Left lobe of liver (tissue), 2 donors: ENCODE measurements at regions not wholly inside any gene's neighbourhood (a gene's known extent, or its start where the extent isn't known, plus 50 kb on each side); places are given as distances from the start of the nearest gene placed in this dataset.

Experiments used
- ATAC-seq: fragments of 200-7000 bp; cut with Tn5 transposase; one replicate; pipeline ENCODE4 v1.9.1; 2020; ENCODE audit warnings: mild to moderate bottlenecking, moderate library complexity
- DNase-seq: peaks from one replicate; pipeline ENCODE4 v3.0.0-alpha.2; 2020; ENCODE audit warnings: low spot score
- donor health status: DM: no; HTN: no; CAD: no; lungs with moderate emphysema.
- donor health status: DM: no; HTN: yes; CAD: no.

DNA sequence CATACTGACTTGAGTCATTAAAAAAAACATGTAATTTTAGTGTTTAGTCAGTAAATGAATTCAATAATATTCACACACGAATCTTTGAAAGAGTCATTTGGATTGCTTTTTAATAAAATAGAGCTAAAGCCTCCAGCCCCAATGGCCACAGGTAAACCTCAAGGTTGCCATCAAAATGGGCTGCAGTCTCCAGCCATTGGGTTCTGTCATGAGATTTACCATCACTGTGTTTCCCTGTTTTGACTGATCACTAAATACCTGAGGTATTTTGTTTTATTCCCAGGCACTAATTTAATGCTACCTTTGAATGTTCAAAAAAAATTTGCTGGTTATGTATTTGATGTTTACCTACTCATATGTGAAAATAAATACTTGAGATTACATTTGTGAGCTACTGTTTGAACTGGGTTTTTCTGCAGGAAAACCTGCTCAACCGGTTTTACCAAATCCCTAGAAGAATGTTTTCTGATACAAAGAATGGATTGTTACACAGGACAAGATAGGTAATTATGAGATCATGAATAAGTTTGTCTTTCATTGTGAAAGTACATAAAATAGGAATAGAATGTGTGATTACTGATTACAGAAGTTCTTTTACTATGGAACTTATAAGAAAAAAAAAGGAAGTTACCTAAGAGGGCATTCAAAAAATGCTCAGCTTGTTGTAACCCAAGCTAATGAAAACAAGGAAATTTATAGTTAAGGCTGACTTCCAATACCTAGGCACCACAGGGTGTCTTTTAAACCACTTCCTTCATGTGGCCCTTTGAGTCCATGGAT is 391.3 kb downstream of the EFNB2 start:
- no peak for DNase-seq
- no peak for ATAC-seq

DNA sequence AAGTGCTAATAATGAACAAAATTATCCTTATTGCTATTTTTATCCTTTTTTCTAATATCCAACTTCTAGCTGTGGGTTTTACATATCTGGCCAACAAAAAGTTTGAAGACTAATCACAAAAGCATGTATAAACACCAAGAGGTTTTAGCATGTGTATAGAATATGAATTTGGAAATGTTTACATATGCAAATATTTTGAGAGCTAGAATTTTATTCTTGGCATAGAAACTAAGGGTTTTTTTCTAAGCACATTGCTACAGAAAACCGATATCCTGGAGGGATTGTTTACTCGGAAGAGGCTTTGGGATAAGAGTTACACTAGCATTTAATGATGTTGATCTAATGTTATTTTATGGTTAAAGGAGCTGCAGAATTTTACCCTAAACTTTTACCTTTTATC is 392.1 kb downstream of the EFNB2 start:
- ATAC-seq (no peak), DNase-seq (no peak)

DNA sequence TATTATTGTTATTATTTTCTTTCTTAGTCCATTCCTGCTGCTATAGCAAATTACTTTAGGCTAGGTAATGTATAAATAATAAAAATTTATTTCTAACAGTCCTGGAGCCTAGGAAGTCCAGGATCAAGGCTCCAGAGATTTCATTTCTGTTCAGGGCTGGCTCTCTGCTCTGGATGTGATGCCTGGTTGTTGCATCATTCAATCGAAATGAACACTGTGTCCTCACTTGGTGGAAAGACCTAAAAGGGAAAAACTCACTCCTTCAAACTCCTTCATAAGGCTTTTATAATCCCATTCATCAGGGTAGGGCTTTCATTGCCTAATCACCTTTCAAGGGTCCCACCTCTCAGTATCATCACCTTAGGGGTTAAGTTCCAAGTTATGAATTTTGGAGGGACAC is 395.0 kb downstream of the EFNB2 start:
- DNase-seq (no peak), ATAC-seq (no peak)

DNA sequence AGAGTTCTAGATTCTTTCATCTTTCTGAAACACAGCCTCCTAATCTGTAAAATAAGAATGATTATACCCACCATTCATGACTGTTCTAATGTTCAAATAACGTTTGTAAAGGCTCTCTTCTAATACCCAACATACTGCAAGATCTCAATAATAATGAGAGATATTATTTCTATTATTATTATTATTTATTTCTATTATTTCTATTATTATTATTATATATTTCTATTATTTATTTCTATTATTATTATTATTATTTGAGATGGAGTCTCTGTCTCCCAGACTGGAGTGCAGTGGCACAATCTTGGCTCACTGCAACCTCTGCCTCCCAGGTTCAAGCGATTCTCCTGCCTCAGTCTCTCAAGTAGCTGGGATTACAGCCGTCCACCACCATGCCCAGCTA is 395.5 kb downstream of the EFNB2 start:
- DNase-seq, result no peak
- ATAC-seq, result no peak

DNA sequence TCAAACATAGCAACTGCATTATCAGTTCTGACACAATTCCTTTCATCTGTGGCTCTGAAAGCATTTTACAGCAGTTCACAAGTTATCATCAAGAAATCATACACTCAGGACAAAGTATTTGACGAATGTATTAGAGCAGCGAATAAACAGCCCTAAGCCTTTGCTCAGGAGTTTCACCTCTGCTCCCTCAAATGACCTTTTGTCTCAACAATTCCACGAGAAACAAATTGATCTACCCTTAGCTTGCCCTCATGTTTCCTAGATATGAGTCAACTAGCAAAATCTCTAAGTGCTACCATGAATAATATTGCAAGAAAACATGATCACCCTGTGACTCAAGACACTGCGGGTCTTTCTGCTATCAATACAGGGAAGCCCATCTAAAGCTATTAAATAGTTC is 396.1 kb downstream of the EFNB2 start:
- DNase-seq, result no peak

DNA sequence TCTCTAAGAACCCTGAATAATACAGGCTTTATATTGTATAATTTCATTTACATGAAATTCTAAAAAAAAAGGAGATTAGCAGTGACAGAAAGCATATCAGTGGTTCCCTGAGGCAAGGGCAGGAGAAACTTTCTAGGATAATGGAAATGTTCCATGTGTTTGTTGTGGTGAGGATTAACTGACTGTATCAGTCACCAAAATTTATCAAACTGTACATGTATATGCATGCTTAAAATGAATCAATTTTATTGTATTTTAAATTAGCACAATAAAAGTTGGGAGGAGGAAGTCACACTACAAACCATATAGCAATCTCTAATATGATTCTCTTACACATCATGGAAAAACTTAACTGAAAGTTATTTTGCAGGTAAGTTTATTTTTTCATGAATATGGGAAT is 396.8 kb downstream of the EFNB2 start:
- DNase-seq (no peak), ATAC-seq (no peak)

More for the DNA sequence above, 396.1 kb downstream of the EFNB2 start:
- no peak for ATAC-seq

DNA sequence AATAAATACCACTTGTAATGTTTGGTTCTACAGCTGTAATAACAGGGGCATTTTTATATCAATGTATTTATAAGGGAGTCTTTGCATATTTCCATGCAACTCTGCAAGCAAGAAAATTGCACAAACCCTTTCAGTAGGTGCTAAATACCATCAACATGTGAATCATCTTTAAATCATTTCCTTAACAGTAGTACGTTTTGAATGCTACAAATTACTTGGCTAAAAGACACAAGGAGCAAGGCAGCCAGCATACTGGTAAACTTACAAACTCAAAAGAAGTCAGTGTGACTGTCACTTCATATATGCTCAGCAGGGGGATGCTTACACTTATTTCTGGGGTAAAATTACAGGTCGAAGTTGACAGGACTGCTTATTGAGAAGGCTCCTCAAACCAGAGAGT is 402.4 kb downstream of the EFNB2 start:
- no peak for ATAC-seq
- DNase-seq, result no peak

DNA sequence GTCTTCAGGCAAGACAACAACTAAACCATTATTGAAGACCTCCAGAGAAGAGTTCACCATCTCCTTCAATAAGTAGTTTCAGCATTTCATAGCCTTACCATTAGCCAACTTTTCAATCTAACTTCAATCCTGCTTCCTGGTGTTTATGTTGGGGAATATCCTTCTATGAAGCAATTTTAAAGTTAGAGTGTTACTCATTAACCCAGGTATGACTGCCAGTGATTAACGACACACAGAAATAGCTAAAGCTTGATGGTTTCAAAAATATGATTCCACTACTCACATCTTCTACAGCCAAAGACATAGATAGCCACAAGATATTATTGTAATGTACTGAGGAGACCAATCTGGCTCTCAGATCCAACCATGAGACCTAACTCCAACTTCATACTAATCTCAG is 403.2 kb downstream of the EFNB2 start:
- DNase-seq (no peak), ATAC-seq (no peak)

DNA sequence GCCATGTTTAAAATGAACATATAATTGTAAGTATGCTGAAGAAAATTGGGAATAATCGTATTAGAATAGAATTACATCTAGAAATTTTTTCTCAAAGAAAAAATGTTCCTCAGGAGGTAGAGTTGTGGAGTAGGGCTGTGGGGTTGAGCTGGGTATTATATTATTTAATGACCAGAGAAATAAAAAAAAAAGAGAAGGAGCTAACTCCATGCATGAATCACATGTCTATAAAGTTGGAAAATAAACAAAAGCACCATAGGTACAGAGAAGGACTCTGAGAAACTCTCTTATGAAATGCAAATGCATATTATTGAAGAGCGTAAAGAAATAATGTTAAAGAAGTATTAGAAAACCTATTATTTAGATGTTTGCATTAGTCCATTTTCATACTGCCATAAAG is 405.5 kb downstream of the EFNB2 start:
- DNase-seq, result no peak
- no peak for ATAC-seq

DNA sequence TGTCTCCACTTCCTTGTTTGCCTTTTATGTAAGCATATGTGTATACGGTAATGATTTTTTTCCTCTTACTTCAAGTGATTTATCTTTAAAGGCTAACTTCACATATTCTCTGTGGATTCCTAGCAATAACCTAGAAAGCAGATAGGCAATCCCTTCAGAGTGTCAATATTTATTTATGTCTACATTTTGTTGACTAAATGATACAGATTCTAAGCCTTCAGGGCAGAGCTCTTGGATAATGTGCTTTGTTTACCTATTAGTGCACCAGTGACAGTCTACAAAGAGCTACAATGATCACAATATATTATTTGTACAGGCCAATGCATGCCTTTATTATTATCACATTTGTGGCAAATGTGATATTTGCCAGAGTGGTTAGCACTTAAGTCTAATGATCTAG is 406.2 kb downstream of the EFNB2 start:
- DNase-seq, result no peak
- ATAC-seq, result no peak

DNA sequence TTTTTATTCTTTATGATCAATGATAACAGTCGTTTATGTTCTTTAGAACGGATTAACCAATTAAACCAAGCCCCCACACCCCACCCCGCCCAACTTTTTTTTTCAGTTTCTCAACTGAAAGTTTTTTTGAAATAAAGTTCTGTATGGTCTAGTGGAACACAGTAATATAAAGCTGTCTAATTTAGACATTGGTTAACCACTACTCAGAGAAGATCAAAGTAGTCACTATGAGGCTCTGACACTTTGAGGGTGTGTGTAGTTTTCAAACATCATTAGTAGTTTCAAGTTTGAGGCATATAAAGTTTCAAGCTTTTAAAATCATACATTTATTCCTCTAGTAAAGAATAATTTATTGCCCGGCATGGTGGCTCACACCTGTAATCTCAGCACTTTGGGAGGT is 413.2 kb downstream of the EFNB2 start:
- DNase-seq (no peak), ATAC-seq (no peak)

DNA sequence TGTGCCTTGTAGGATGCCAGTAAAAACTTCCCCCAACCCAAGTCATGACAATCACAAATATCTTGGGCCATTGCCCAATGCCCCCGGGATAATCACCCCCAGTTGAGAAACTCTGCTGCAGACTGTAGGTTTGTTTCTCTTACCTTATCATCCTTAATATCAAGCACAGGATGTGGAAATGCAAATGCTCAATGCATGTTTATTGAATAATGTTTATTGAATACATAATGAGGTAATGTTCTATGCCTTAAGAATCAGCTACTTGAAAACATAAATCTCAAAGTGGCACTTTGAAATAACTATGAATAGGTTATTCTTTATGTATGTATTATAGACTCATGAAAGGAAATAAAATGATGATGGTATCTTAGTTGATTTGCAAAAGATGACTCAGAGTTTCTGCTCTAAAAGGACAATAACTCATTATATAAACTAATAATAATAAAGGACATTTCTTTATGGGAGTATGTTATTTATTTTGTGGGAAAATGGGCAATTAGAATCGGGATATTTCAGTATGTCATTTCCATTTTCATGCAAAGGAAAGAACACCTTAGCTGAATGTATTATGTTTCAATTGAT is 414.2 kb downstream of the EFNB2 start:
- no peak for DNase-seq

DNA sequence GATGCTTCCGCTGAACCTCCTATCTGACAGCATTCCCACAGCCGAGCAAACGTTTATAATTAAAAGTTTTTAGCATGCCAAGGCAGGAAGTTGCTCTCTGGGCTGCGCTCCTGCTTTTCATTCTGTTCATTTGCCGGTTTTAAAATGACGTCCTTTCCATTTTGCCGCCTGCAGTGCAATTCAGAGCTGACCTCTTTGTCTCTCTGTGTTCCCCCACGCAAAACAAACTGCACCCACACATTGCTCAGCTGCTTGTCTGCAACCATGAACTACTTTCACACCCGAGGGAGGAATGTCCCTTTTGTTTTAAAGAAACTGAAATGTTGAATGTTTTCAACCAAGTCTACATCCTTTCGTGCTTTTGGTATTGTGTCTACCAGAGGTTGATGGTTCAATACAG is 416.5 kb downstream of the EFNB2 start:
- DNase-seq, result no peak
- no peak for ATAC-seq

More for the DNA sequence above, 414.2 kb downstream of the EFNB2 start:
- ATAC-seq, result no peak

DNA sequence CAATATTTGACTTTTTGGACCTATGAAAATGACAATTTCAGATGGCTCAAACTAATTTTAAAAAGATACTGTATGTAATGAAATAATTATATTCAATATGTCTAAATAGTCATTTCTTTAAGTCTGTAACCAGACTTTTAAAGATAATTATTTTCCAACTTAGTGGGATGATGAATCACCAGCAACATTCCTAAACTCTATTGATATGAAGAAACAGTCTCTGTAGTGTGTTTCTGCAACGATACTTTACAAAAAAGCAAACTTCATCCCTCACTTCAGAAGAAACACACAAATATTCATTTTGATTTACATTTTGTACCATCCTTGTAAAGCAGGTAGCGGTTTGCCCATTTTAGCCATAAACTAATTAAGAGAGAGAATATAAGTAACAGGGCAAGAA is 417.4 kb downstream of the EFNB2 start:
- DNase-seq (no peak), ATAC-seq (no peak)

DNA sequence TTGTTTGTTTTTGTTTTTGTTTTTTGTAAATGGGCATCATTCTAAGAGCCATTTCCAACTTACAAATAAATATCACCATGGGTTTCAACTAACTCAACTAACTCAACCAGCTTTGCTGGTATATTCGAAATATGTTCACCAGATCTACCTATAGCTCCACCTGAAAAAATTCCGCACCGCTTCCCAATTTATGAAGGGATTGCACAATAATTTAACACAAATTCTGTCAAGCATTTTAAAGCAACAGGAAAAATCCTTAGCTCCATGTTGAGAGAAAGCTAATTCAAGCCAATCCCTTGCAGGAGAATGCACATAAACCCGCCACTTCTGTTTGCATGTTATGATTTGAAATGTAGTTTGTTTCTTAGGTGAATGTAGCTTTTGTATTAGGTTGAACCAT is 417.8 kb downstream of the EFNB2 start:
- DNase-seq (no peak), ATAC-seq (no peak)

DNA sequence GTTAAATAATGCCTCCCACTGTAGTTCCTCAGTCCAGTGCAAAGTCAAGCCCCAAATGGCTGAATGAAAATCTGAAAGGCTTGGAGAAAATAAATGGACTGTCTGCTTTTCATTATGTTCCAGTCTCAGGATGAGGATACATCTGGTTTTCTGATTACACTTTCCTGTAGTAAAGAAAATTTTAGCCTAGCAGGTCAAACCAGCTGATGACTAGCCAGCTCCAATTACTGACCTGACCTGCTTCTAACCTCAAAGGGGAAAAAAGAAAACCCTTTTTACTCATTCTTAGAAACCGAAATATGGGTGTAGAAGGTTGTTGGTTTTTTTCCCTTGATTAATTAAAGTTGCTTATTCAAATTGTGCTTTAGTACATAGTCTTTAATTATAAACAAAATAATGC is 418.4 kb downstream of the EFNB2 start:
- no peak for ATAC-seq
- no peak for DNase-seq

DNA sequence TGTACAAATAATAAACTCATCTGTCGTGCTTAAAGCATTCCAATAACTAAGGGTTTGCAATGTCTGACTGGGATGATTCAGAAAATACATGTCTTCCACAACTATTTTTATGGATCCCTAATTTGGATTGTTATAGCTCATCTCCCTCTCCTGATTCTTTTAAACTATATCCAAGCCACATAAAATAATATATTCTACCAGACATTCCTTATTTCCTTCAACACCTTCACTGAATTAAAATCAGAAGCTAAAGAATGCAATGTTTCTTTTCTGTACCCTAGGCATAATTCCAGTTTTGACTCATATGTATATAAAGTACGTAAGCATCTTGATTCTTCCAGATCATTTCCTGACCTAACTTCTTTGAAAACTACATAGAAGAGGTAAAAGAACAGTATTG is 420.4 kb downstream of the EFNB2 start:
- ATAC-seq (no peak), DNase-seq (no peak)

DNA sequence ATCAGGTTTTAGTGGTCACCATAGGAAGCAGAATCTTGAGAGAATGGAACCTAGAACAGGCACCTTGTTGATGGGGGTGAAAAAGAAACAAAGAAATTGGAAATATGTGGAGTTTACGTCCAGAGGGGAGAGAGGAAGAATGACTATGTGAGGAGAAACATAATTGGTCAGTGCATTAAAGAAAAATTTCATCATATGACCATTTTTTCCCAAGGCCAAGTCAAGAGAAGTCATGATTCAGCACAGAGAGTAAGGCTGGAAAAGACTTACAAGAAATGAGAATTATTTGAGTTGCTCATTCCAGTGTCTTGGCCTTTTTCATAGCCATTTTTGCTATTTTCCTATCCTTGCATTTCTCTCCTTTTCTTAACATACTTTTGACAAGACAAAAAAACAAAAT is 421.7 kb downstream of the EFNB2 start:
- ATAC-seq (no peak), DNase-seq (no peak)

DNA sequence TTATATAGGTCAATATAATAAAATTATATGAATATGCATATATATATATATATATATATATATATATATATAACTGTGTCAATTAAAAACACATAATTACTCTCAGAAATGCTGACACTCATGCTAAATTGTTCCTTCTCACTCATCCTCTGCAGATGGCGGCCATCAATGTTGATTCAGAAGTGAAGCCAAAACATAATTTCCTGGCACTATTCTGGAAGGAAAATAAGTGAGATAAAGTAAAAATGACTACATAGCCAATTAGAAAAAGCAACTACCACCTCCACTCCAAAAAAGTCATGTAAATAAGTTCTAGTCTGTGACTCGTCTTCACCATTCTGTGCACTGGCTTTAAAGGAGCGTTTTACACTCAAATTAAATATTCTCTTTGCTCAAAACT is 423.3 kb downstream of the EFNB2 start:
- no peak for DNase-seq
- ATAC-seq, result no peak

DNA sequence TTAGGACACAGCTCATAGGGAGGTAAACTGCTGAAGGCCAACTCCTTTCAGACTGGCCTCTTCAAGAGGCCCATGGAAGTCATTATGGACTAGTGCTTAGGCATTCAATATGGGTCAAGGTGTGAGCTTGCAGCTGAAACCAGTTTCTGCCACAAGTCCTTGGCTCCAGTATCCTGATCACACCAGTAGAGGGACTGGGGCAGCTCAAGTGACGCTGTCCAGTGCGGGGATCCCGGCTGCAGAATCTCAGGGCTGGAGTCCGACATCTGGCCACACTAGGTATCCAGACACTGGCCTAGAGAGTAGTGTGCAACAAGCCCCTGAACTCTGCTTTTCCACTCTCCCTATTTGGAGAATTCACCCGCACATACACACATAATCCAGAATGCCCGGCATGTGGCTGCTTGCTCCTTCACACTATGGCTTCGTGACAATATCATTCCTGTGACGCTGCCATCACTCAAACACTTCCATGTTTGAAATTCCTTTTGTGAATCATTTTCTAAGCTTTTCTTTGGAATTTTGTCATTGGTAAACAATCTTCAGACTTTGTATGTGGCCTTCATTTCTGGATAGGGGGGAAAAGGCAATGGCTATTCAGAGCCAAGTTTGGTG is 425.1 kb downstream of the EFNB2 start:
- ATAC-seq (no peak), DNase-seq (no peak)

DNA sequence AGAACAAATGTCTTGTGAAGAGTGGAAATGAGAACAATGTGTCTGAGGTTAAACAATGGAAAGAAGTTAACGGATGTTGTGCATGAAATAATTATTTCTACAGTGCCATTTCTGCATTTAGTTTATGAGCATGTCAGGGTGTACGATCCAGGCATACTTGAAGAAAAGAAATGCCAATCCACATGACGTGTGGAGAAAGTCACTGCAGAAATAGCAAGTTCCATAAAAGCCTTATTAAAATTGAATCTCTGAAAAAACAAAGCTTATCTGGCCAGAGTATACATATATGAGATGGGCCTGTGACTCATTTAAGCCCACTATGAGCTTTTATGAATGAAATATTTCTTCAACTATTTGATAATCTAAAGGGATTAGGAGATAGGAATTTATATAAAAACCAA is 426.1 kb downstream of the EFNB2 start:
- DNase-seq, result no peak
- no peak for ATAC-seq

DNA sequence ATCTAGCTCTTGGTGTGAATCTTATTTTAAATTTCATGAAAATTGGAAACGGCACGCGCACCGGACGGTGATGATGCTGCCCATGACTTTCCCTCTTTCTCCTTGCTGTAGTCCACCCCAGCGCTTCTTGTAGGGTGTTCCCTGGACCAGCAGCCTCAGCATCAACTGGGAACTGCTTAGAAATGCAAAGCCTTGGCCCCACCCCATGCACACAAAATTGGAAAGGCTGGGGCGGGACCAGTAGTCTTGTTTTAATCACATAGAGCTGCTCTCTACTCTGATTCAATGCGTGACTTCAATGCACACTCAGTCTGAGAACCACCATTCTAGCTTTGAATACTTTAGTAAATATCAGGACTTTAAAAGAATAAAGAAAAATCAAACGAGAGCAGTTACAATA is 427.1 kb downstream of the EFNB2 start:
- no peak for ATAC-seq
- no peak for DNase-seq

DNA sequence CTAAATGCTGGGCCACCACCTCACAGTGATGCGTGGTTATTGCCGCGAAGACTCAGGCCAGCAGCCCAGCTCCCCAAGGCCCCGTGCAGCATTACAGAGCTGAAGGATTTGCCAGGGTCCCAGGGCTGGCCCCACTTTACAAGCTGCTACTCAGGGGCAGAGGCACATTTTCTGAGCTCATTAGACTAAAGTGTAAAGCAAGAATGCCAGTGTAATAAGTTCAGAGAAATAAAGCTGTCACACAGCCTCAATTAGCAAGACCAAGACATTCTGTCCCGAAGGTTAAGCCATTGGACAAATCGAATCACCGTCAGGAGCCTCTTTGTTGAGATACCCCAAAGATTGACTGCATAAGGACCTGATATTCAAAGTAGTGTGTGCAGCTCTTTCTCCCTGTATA is 428.4 kb downstream of the EFNB2 start:
- DNase-seq (no peak), ATAC-seq (no peak)
